Peyer's patch (tissue), 4 donors: ENCODE measurements at regions not wholly inside any gene's neighbourhood (a gene's known extent, or its start where the extent isn't known, plus 50 kb on each side); places are given as distances from the start of the nearest gene placed in this dataset.

Experiments used
- CTCF ChIP-seq, 6 experiments: fragments of 450-650 bp in 4 of 6; fragments of 200-600 bp in 2 of 6; sonication (generic) in 1 of 6; IDR thresholded peaks; one replicate each; pipeline ENCODE4 v1.5.1; 2017 to 2019; ENCODE audit warnings: antibody characterized with exemption in 6 of 6, mild to moderate bottlenecking in 3 of 6, moderate library complexity in 1 of 6
- POLR2A ChIP-seq, 2 donors: fragments of 450-650 bp; IDR thresholded peaks; one replicate each; pipeline ENCODE4 v1.5.1; 2017; ENCODE audit warnings: antibody characterized with exemption in 2 of 2, mild to moderate bottlenecking in 2 of 2, moderate library complexity in 2 of 2

DNA sequence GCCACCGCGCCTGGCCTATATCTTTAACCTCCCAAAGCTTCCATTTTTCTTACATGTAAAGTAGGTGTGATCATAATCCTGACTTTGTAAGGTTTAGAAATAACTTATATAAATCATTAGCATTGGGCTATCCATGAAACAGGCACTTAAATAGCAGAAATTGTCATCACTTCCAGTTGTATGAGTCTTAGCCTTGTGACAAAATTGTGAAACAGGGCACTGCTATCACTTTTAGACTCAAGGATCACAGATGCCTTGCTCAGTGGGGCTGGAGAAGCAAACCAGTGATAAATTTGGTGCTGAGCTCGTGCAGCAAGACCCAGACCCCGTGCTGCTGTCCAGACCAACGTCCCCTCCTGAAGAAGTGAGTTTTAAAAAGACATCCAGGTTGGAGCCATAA lies 209.7 kb downstream of the KATNAL1 start:
- TF ChIP-seq CTCF (IDR thresholded peaks at IDR 0.05) (no peak), POLR2A (IDR thresholded peaks at IDR 0.05) (no peak)
